ENCODE measurements at regions not wholly inside any gene's neighbourhood (a gene's known extent, or its start where the extent isn't known, plus 50 kb on each side); places are given as distances from the start of the nearest gene placed in this dataset.

DNA sequence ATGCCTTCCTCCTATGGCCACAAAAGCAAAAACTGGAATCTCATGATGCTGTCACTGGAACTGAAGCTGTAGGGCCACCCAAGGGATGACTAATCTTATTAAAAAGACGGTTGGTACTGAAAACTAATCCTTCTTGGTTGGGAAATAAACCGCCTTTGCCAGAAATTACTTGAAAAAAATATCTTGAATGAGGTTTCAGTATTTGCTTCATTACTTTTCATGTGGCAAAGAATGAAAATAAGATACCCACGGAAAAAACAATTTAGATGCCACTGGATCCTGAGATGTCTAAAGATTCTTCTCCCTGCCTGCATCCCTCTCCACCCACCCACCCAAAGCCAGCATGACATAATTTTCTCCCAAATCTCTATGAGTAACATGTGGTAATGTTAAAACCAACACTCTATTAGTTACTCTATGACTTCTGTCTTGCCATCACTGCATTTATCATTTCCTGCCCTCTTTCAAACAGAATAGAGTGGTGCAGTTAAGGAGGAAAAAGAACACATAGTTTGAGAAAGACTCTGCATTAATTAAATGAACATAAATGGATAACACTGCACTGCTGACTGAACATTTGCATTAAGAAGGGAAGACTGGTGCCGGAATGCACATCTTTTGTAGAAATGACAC, 111.8 kb upstream of the DPH6 start:
- no peak for DNase-seq (ENCODE audit: low read depth)

GRCh38 chr15:35663956-35664355, 118.0 kb upstream of the DPH6 start:
- DNase-seq (ENCODE audit: low read depth): no peak

GRCh38 chr15:35665896-35666536, 120.1 kb upstream of the DPH6 start:
- no peak for DNase-seq (ENCODE audit: low read depth)

GRCh38 chr15:35667908-35668307, 121.9 kb upstream of the DPH6 start:
- no peak for DNase-seq (ENCODE audit: low read depth)

DNA sequence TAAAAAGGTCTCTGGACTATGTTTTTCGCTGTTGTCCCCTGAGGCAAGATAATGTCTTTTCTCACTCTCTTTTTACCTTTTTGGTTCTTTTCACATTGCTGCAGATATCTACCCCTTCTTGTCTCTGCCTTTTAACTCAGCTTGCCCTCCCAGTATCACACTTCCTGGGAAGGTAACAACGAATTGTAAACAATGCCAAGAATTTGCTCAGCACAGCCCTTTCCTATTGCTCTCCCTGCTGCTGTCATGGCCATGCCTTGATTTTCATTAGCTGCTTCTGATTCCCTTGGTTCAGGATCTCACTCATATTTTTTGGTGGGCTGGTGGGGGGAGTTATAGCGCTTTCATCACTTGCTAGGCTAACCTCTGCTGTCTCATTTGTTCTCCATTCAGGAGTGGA, 123.1 kb upstream of the DPH6 start:
- no peak for DNase-seq (ENCODE audit: low read depth)

DNA sequence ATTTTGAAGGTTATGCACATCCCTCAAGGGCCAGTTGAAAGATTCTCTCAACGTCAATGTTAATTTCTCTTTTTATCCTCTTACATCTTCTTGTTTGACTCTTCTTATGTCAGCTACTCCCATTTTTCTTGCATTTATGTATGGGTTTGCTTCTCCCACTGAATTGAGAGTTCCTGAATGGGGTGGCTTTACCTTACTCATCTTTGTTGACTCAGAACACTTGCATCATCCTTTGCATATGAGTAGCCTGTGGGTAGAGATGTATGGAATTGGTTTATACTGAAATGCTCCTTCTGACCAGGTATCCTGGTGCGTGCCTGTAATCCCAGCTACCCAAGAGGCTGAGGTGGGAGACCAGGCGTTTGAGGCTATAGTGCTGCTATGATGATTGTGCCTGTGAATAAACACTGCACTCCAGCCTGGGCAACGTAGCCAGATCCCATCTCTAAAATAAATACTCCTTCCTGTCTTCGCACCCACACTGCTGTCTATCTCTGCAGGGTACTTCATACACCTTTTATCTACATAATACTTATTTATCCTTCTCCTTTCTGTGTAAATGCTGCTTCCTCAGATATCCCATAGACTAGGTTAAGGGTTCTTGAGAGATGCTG, 123.6 kb upstream of the DPH6 start:
- DNase-seq (ENCODE audit: low read depth): no peak

DNA sequence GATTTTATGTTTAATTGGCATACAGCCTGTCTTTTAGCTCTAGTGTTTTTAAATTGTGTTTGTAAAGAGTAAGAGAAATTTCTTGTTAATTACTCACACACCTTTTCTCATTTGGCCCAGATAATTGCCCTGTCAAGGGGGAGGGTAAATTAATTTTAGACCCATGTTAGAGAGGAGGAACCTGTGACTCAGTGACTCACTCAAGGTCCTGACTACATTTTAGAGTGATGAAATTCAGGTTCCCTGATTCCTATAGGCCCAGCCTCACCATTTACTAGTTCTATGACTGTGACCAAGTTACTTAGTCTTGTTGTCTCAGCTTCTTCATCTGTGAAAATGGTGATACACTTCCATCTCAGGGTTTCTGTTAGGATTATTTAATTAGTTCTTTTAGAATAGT, 125.2 kb upstream of the DPH6 start:
- no peak for DNase-seq (ENCODE audit: low read depth)

- DNase-seq (ENCODE audit: low read depth): no peak
Observed at GRCh38 chr15:35671981-35672380, 126.0 kb upstream of the DPH6 start.

DNA sequence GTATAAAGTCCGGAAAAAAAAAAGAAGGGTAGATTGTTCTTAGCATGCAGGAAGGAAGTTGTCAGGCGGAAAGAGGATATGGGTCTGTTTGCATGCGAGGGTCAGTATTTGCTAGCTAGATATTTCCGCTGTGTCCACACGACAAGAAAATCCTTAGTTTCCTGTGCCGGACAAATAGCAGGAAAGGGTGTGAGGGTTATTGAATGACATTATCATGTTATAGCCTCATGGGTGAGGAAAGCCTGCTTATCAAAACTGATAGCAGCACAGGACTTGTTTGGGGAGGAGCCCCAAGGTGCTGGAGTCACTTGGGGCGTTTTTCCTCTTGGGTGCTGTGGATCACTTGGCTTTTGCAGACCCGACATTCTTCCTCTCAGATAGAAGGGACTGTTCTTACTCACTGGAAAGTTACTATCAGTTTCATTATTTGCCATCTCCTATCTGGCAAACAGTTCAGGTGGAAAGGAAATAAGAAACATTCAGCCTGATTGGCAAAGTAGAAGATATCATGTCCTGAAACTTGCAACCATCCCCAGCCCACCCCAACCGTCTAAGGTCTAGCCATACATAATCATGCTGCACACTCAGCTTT, 127.2 kb upstream of the DPH6 start:
- DNase-seq (ENCODE audit: low read depth): no peak

DNA sequence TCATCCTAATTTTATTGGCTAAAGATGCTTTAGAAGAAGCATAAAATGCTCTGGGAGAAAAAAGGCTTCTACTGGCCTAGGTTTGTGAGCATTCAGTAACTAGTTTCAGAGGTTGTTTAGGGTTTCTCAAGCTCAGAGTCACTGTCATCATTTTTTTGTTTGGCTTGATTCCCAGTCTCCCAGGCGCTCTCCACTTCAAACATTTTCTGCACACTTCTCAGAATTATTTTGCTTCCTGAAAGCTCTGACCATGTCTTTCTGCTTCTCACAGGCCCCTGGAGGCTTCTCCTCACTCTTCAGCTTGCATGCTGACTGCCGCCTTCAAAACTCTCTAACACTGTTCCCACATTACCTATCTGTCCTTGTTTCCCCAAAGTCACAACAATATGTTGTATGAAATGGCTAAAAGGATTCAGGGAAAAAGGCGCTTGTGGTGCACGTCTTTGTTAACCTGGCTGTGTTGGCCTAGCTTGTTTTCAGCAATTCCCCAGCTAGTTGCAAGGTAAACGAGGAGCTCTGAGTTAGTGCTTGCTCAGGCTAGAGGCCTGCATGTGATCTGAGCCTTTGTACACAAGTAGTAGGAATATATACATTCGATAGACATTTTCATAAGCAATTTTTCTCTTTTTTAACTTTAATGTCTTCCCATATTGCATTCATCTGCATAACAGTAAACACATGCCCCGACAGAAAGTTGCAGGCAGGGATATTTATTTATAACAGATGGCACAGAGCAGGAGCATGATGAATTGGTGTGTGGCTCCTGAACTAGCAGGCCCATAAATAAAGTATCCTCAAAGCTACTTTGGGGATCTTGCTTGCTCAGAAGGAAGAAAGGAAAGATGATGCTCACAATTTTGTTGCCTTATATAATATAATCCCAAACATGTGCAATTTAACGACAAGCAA, 129.2 kb upstream of the DPH6 start:
- DNase-seq (ENCODE audit: low read depth): no peak

DNA sequence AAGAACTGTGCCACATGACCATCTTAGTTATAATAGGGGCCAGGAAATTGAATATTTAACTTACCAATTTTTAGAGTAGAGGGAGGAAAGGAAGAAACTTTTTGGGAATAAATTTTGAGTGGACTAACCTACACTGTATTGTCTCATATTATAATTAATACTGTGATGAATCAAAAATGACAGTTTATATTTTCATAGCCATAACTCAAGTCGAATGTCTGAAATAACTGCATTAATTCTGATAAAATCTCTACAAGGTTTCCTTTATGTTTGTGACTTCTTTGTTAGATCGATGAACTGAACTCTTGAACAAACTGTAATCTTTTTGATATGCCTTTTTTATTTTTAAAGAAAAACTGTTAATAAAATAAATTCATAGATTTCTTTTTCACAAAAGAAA, 132.8 kb upstream of the DPH6 start:
- DNase-seq (ENCODE audit: low read depth): no peak

DNA sequence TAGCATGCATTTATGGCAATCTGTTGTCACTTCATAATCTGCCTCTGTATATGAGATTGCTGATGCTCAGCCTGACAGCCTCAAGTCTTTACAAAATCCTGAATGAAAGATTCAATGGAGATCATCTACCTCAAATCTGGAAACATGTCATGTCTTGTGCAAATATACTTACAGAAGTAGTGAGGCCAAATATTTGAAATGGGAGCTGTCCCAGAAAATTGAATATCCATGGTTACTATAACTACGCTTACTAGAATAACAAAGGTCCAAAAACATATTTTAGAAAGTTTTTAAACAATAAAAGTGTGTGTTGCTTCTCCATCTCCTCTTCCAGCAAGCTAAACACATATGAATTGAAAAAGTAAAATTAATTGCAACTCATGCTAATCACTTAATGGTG, 133.2 kb upstream of the DPH6 start:
- DNase-seq (ENCODE audit: low read depth): no peak

GRCh38 chr15:35680951-35681350, 135.0 kb upstream of the DPH6 start:
- no peak for DNase-seq (ENCODE audit: low read depth)

GRCh38 chr15:35686347-35686746, 140.4 kb upstream of the DPH6 start:
- no peak for DNase-seq (ENCODE audit: low read depth)

GRCh38 chr15:35689266-35689665, 143.3 kb upstream of the DPH6 start:
- no peak for DNase-seq (ENCODE audit: low read depth)

- DNase-seq (ENCODE audit: low read depth): no peak
Observed at GRCh38 chr15:35690089-35690488, 144.1 kb upstream of the DPH6 start.

GRCh38 chr15:35690698-35691116, 144.7 kb upstream of the DPH6 start:
- DNase-seq (ENCODE audit: low read depth): no peak

GRCh38 chr15:35691173-35691761, 145.3 kb upstream of the DPH6 start:
- DNase-seq (ENCODE audit: low read depth): no peak

DNA sequence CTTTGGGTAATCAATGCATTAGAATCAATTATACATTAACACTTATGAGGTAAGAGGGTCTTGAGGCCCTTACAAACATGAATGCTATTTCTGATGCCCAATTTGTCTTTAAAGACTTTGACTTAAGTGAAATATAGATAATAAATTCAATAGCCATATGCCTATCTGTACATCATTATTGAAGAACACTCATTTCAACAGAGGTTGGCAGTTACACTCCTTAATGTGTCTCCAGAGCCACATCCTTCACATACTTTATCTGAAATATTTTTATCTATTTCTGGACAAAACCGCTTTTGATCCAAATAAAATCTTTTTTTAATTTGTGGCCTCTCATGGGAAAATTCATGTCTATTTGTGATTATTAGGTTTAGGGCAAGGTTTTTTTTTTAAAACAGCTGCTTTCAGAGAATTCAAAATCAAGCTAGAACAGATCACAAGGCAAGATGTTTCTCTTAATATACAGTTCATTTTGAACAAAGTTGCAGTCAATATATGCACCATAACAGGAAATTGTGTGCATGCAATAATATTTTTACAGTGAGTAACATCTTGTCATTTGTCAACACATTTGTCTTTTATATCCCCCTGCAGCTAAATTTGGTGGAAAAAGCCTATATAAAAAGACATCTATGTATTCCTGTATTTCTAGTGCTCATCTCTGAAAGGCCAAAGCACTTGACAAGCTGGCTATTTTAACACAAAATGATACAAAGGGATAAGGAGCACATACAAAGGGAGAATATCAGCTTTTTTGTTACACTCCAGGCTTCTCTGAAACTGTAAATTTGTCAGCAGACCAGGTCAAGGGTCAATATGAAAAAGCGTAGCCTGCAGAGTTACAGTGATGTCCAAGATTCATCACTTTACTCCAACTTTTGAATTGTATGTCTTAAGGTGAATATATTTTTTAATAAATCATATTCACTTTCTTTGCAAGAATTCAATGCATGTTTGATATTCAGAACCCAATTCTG, 146.2 kb upstream of the DPH6 start:
- no peak for DNase-seq (ENCODE audit: low read depth)

- DNase-seq (ENCODE audit: low read depth): no peak
Observed at GRCh38 chr15:35693286-35693685, 147.3 kb upstream of the DPH6 start.

GRCh38 chr15:35693886-35694285, 147.9 kb upstream of the DPH6 start:
- DNase-seq (ENCODE audit: low read depth): no peak
